Caco-2 (cell line): ENCODE measurements at regions not wholly inside any gene's neighbourhood (a gene's known extent, or its start where the extent isn't known, plus 50 kb on each side); places are given as distances from the start of the nearest gene placed in this dataset.

Experiments used
- BruUV-seq: library from RNA; stranded (reverse); fragments of 400-500 nt; replicated peaks from 2 replicates; lab custom pipeline; 2021; lab: Mats Ljungman, UMichigan
- CTCF ChIA-PET: fragments of 300-600 bp; sonication (Branson Sonifier 250); formaldehyde crosslinking; loops from one replicate; lab custom pipeline; 2022; ENCODE audit warnings: antibody characterized with exemption; lab: Charles Lee
- POLR2A ChIA-PET: fragments of 300-600 bp; sonication (Branson Sonifier 250); formaldehyde crosslinking; loops from one replicate; lab custom pipeline; 2022; ENCODE audit warnings: antibody characterized with exemption; lab: Charles Lee
- DNase-seq, 2 experiments: peaks; one replicate each; pipeline versions ENCODE4 v3.0.0 to v3.0.0-alpha.2; 2020 to 2022
- H3K27me3 ChIP-seq: replicated peaks from 2 replicates; pipeline ENCODE4 v1.6.0; 2011; ENCODE audit warnings: low read length; ENCODE audit not compliant: control insufficient read depth, insufficient read depth
- H3K36me3 ChIP-seq: 2 replicates; pipeline ENCODE4 v1.5.1; 2011; ENCODE audit warnings: low read length; ENCODE audit not compliant: control insufficient read depth, insufficient read depth
- H3K4me1 ChIP-seq: fragments of 250-450 bp; sonication (Bioruptor Pico); 2 replicates; pipeline ENCODE4 v1.5.1; 2020; ENCODE audit warnings: mild to moderate bottlenecking
- H3K4me3 ChIP-seq: 2 replicates; pipeline ENCODE4 v1.5.1; 2011; ENCODE audit warnings: low read depth, mild to moderate bottlenecking, control low read depth, low read length
- H3K9me3 ChIP-seq: fragments of 250-450 bp; sonication (Bioruptor Pico); 2 replicates; pipeline ENCODE4 v1.5.1; 2020; ENCODE audit warnings: mild to moderate bottlenecking, moderate library complexity
- H3K27ac Mint-ChIP-seq: one replicate; pipeline ENCODE4 v1.8.0; 2022; ENCODE audit warnings: mixed read lengths; ENCODE audit not compliant: unreplicated experiment
- H3K27me3 Mint-ChIP-seq: one replicate; pipeline ENCODE4 v1.8.0; 2022; ENCODE audit warnings: mixed read lengths; ENCODE audit not compliant: insufficient read depth, unreplicated experiment
- H3K36me3 Mint-ChIP-seq: one replicate; pipeline ENCODE4 v1.8.0; 2022; ENCODE audit warnings: mild to moderate bottlenecking, mixed read lengths; ENCODE audit not compliant: insufficient read depth, unreplicated experiment
- H3K4me1 Mint-ChIP-seq: one replicate; pipeline ENCODE4 v1.8.0; 2022; ENCODE audit warnings: low read depth, mixed read lengths; ENCODE audit not compliant: unreplicated experiment
- H3K4me3 Mint-ChIP-seq: one replicate; pipeline ENCODE4 v1.8.0; 2022; ENCODE audit warnings: mild to moderate bottlenecking, moderate library complexity, mixed read lengths; ENCODE audit not compliant: unreplicated experiment
- H3K9me3 Mint-ChIP-seq: one replicate; pipeline ENCODE4 v1.8.0; 2022; ENCODE audit warnings: mixed read lengths; ENCODE audit not compliant: unreplicated experiment
- intact Hi-C: fragments of 100-400 bp; cut with micrococcal nuclease; formaldehyde crosslinking; loops from one replicate; pipeline ENCODE4 v1.10.0; 2022; ENCODE audit not compliant: unreplicated experiment
- TF ChIP-seq, protein P1 (sequence below), 2 experiments: fragments of 200-600 bp in 1 of 2; IDR thresholded peaks; 1 replicate in 1 of 2; 2 replicates in 1 of 2; pipeline versions ENCODE4 v1.5.1 to v1.8.0; 2011 to 2022; ENCODE audit warnings: antibody characterized with exemption in 1 of 2, control low read depth in 1 of 2, inconsistent platforms in 1 of 2, low read depth in 1 of 2, low read length in 1 of 2, mild to moderate bottlenecking in 1 of 2, moderate library complexity in 1 of 2; ENCODE audit not compliant: insufficient read depth in 1 of 2, severe bottlenecking in 1 of 2, unreplicated experiment in 1 of 2

- no peaks in the 10 kb centered on the region for H3K36me3 Mint-ChIP-seq
- ChIA-PET POLR2A (no interaction called here), CTCF (no interaction called here)
- no peak for DNase-seq
- H3K27ac Mint-ChIP-seq, result no peak overlapping the region
- peaks cover 5% of the 10 kb centered on the region for H3K27me3 Mint-ChIP-seq
- Histone ChIP-seq H3K4me1 (no peaks in the 10 kb centered on the region), H3K36me3 (no peaks in the 10 kb centered on the region), H3K4me3 (no peak overlapping the region), H3K9me3 (peaks cover 7% of the 10 kb centered on the region; the same call in 1 of the 2 replicates), H3K27me3 (no peaks in the 10 kb centered on the region)
- intact Hi-C loops, result no loop called here
- TF ChIP-seq, protein P1, sequence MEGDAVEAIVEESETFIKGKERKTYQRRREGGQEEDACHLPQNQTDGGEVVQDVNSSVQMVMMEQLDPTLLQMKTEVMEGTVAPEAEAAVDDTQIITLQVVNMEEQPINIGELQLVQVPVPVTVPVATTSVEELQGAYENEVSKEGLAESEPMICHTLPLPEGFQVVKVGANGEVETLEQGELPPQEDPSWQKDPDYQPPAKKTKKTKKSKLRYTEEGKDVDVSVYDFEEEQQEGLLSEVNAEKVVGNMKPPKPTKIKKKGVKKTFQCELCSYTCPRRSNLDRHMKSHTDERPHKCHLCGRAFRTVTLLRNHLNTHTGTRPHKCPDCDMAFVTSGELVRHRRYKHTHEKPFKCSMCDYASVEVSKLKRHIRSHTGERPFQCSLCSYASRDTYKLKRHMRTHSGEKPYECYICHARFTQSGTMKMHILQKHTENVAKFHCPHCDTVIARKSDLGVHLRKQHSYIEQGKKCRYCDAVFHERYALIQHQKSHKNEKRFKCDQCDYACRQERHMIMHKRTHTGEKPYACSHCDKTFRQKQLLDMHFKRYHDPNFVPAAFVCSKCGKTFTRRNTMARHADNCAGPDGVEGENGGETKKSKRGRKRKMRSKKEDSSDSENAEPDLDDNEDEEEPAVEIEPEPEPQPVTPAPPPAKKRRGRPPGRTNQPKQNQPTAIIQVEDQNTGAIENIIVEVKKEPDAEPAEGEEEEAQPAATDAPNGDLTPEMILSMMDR (IDR thresholded peaks at IDR 0.05; ENCODE audit: insufficient read depth in 1 of 2, low read depth in 1 of 2, low read length in 1 of 2, severe bottlenecking in 1 of 2, unreplicated experiment in 1 of 2), result no peak
- no TSS peak for BruUV-seq
- no peaks in the 10 kb centered on the region for H3K9me3 Mint-ChIP-seq
- no peaks in the 10 kb centered on the region for H3K4me1 Mint-ChIP-seq
- H3K4me3 Mint-ChIP-seq, result no peak overlapping the region
Observed at GRCh38 chr11:133649040-133649439, 116.7 kb upstream of the OPCML start.

- CTCF ChIA-PET, result no interaction called here
- POLR2A ChIA-PET, result no interaction called here
Observed at GRCh38 chr11:133639408-133639807, 107.1 kb upstream of the OPCML start.

GRCh38 chr11:133638921-133639320 lies 106.6 kb upstream of the OPCML start:
- intact Hi-C loops, result no loop called here
- Histone ChIP-seq H3K36me3 (no peaks in the 10 kb centered on the region), H3K4me3 (no peak overlapping the region), H3K4me1 (no peaks in the 10 kb centered on the region), H3K9me3 (no peaks in the 10 kb centered on the region), H3K27me3 (no peaks in the 10 kb centered on the region)
- Mint-ChIP-seq H3K9me3 (no peaks in the 10 kb centered on the region), H3K36me3 (no peaks in the 10 kb centered on the region), H3K4me3 (no peak overlapping the region), H3K27ac (no peak overlapping the region), H3K4me1 (no peaks in the 10 kb centered on the region), H3K27me3 (peaks cover 12% of the 10 kb centered on the region)
- CTCF ChIA-PET, result no interaction called here
- TF ChIP-seq, protein P1 (IDR thresholded peaks at IDR 0.05; ENCODE audit: insufficient read depth in 1 of 2, low read depth in 1 of 2, low read length in 1 of 2, severe bottlenecking in 1 of 2, unreplicated experiment in 1 of 2), result no peak
- BruUV-seq, result no TSS peak
- POLR2A ChIA-PET, result no interaction called here
- DNase-seq, result no peak

More at GRCh38 chr11:133639408-133639807, 107.1 kb upstream of the OPCML start:
- TF ChIP-seq, protein P1 (IDR thresholded peaks at IDR 0.05; ENCODE audit: insufficient read depth in 1 of 2, low read depth in 1 of 2, low read length in 1 of 2, severe bottlenecking in 1 of 2, unreplicated experiment in 1 of 2), result no peak
- H3K4me1 ChIP-seq, result no peaks in the 10 kb centered on the region
- BruUV-seq, result no TSS peak
- no peaks in the 10 kb centered on the region for H3K36me3 Mint-ChIP-seq
- H3K4me1 Mint-ChIP-seq, result no peaks in the 10 kb centered on the region
- no peaks in the 10 kb centered on the region for H3K9me3 Mint-ChIP-seq
- intact Hi-C loops, result no loop called here
- H3K36me3 ChIP-seq, result no peaks in the 10 kb centered on the region
- no peak overlapping the region for H3K4me3 ChIP-seq
- H3K27ac Mint-ChIP-seq, result no peak overlapping the region
- H3K27me3 Mint-ChIP-seq, result peaks cover 8% of the 10 kb centered on the region
- H3K4me3 Mint-ChIP-seq, result no peak overlapping the region
- no peak for DNase-seq
- no peaks in the 10 kb centered on the region for H3K27me3 ChIP-seq
- H3K9me3 ChIP-seq, result no peaks in the 10 kb centered on the region
